HG03378 (cell line): ENCODE measurements at regions not wholly inside any gene's neighbourhood (a gene's known extent, or its start where the extent isn't known, plus 50 kb on each side); places are given as distances from the start of the nearest gene placed in this dataset.
A peak's percentile ranks its signal among the peaks of the same experiment; 100 is the strongest.

ENCODE experiments used
- ATAC-seq: cut with Tn5 transposase; IDR thresholded peaks from one replicate; pipeline ENCODE4 v1.9.1; 2021; ENCODE audit warnings: mild to moderate bottlenecking, moderate library complexity; ENCODE audit not compliant: unreplicated experiment

- no peak for ATAC-seq
These were observed 63.7 kb upstream of the EPS8L3 start for GRCh38 chr1:109827466-109827865.

GRCh38 chr1:109826930-109827349 lies 63.2 kb upstream of the EPS8L3 start:
- ATAC-seq = no peak

GRCh38 chr1:109826446-109826845 lies 62.7 kb upstream of the EPS8L3 start:
- no peak for ATAC-seq

- no peak for ATAC-seq
These were observed 60.8 kb upstream of the EPS8L3 start for GRCh38 chr1:109824349-109825115.

- no peak for ATAC-seq
These were observed 60.0 kb upstream of the EPS8L3 start for GRCh38 chr1:109823543-109824348.

- ATAC-seq = no peak
These were observed 59.2 kb upstream of the EPS8L3 start for GRCh38 chr1:109822749-109823542.

- ATAC-seq = no peak
These were observed 58.4 kb upstream of the EPS8L3 start for GRCh38 chr1:109821831-109822745.

GRCh38 chr1:109821221-109821669 lies 57.5 kb upstream of the EPS8L3 start:
- no peak for ATAC-seq

GRCh38 chr1:109819906-109820305 lies 56.2 kb upstream of the EPS8L3 start:
- ATAC-seq = no peak

- ATAC-seq = no peak
These were observed 55.5 kb upstream of the EPS8L3 start for GRCh38 chr1:109818988-109819764.

- no peak for ATAC-seq
These were observed 54.7 kb upstream of the EPS8L3 start for GRCh38 chr1:109818271-109818987.

- no peak for ATAC-seq
These were observed 54.2 kb upstream of the EPS8L3 start for GRCh38 chr1:109817881-109818270.

GRCh38 chr1:109816975-109817535 lies 53.3 kb upstream of the EPS8L3 start:
- no peak for ATAC-seq

GRCh38 chr1:109816175-109816811 lies 52.6 kb upstream of the EPS8L3 start:
- peak; percentile 94 for ATAC-seq

- ATAC-seq = no peak
These were observed 52.1 kb upstream of the EPS8L3 start for GRCh38 chr1:109815809-109816174.

GRCh38 chr1:109814993-109815786 lies 51.5 kb upstream of the EPS8L3 start:
- ATAC-seq = no peak

GRCh38 chr1:109814223-109814622 lies 50.5 kb upstream of the EPS8L3 start:
- ATAC-seq = no peak
